BLaER1 treated with 17β-estradiol and CSF1 and Interleukin-3, amounts not matched to agents 10 nM and 100 nM (cell line): ENCODE measurements at regions not wholly inside any gene's neighbourhood (a gene's known extent, or its start where the extent isn't known, plus 50 kb on each side); places are given as distances from the start of the nearest gene placed in this dataset.

Source experiments
- H3K27ac ChIP-seq, 11 experiments: shearing (Covaris generic); formaldehyde crosslinking; 2 replicates each; pipeline ENCODE4 v1.8.1; 2022
- H3K27me3 ChIP-seq, 11 experiments: shearing (Covaris generic); formaldehyde crosslinking; 2 replicates each; pipeline ENCODE4 v1.8.1; 2022
- H3K36me3 ChIP-seq, 11 experiments: shearing (Covaris generic); formaldehyde crosslinking; 2 replicates each; pipeline ENCODE4 v1.8.1; 2022
- H3K4me1 ChIP-seq, 10 experiments: shearing (Covaris generic); formaldehyde crosslinking; 2 replicates each; pipeline ENCODE4 v1.8.1; 2022
- H3K4me2 ChIP-seq, 11 experiments: shearing (Covaris generic); formaldehyde crosslinking; 2 replicates each; pipeline ENCODE4 v1.8.1; 2022
- H3K4me3 ChIP-seq, 10 experiments: shearing (Covaris generic); formaldehyde crosslinking; 2 replicates each; pipeline ENCODE4 v1.8.1; 2022
- H3K9ac ChIP-seq, 11 experiments: shearing (Covaris generic); formaldehyde crosslinking; 2 replicates each; pipeline ENCODE4 v1.8.1; 2022
- H3K9me3 ChIP-seq, 11 experiments: shearing (Covaris generic); formaldehyde crosslinking; replicated peaks in 1 of 11; 2 replicates each; pipeline ENCODE4 v1.8.1; 2022
- H4K20me1 ChIP-seq, 11 experiments: shearing (Covaris generic); formaldehyde crosslinking; 2 replicates each; pipeline ENCODE4 v1.8.1; 2022
- Cebpa-rat ChIP-seq, 11 experiments: shearing (Covaris generic); IDR thresholded peaks; 2 replicates each; pipeline ENCODE4 v1.8.1; 2022

DNA sequence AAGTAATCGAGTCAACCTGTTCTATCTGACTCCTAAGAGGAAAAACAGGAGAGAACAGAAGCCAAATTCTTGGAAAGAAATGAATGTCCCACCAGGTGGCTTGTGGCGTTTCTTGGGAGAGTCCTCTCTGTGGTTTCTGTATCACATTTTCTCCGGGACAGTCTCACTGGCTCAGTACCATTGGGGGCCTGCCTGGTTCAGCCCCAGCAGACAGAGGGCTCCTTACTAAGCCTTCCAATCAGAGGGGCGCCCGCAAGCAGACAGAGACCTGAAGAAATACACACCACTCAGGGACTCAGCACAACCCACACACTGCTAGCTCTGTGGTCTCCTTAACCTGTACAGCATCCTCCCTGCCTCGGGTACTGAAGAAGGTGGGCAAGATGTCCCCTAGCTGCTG, 302.1 kb downstream of the TLE3 start:
- Histone ChIP-seq H3K9ac (no peak overlapping the region), H3K36me3 (no peaks in the 10 kb centered on the region), H4K20me1 (peaks cover 0 to 6% (median 0%) of the 10 kb centered on the region in 11 experiments; a peak in 4 of 22 replicates), H3K27me3 (peaks cover 0 to 7% (median 0%) of the 10 kb centered on the region in 11 experiments; a peak in 2 of 22 replicates), H3K4me3 (no peak overlapping the region), H3K4me1 (peaks cover 0 to 7% (median 0%) of the 10 kb centered on the region in 10 experiments; a peak in 1 of 20 replicates), H3K27ac (no peak overlapping the region), H3K4me2 (no peak overlapping the region), H3K9me3 (peaks cover 0 to 9% (median 5%) of the 10 kb centered on the region in 11 experiments; a peak in 7 of 22 replicates)
- TF ChIP-seq Cebpa-rat (IDR thresholded peaks at IDR 0.05), result no peak

DNA sequence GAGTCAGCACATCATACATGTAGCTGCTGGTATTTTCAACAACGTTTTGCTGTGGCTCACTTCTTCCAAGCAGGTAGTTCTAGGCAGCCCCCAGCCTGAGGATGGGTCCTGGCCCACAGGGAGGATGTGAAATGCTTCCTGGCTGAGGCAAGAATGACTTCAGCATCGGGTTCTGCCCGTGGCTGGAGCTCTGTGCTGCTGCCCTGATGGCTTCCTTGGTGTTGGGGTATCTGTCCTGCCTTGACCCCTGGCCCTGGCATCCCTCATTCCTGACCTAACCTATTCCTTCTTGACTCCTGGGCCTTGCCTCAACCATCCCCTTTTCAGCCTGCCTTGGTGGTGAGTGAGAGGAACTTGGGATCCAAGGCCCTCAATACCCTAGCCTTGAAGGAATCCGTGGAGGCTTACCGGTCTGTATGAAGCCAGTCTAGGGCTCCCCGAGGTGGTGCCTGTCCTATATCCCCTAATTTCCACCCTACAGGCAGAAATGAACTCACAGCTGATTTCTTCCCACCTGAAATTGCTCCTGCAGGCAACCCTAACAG, 300.6 kb downstream of the TLE3 start:
- H3K9ac ChIP-seq, result no peak overlapping the region
- no peak overlapping the region for H3K4me3 ChIP-seq
- no peaks in the 10 kb centered on the region for H3K36me3 ChIP-seq
- TF ChIP-seq Cebpa-rat (IDR thresholded peaks at IDR 0.05), result no peak
- peaks cover 0 to 13% (median 0%) of the 10 kb centered on the region in 11 experiments; a peak in 4 of 22 replicates for H4K20me1 ChIP-seq
- peaks cover 0 to 7% (median 0%) of the 10 kb centered on the region in 10 experiments; a peak in 1 of 20 replicates for H3K4me1 ChIP-seq
- H3K27ac ChIP-seq, result no peak overlapping the region
- H3K27me3 ChIP-seq, result peaks cover 0 to 5% (median 0%) of the 10 kb centered on the region in 11 experiments; a peak in 2 of 22 replicates
- H3K4me2 ChIP-seq, result no peak overlapping the region
- H3K9me3 ChIP-seq, result no peaks in the 10 kb centered on the region

DNA sequence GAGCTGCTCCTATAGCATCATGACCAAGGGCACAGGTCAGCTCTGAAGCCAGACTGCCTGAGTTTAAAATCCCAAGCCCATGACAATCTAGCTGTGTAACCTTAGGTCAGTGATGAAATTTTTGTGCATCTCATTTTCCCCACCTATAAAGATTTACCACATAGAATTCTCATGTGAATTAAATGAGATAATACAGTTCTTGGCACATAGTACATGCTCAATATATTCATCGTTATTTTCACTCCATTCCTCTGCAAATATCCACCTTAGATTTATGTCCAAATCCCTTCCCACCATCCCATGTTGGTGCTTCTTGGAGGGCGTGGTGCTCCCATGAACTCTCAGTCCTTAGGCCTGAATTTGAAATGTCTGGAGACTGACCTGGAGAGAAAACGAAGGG, 300.1 kb downstream of the TLE3 start:
- peaks cover 0 to 13% (median 0%) of the 10 kb centered on the region in 11 experiments; a peak in 4 of 22 replicates for H4K20me1 ChIP-seq
- H3K4me2 ChIP-seq, result no peak overlapping the region
- no peaks in the 10 kb centered on the region for H3K36me3 ChIP-seq
- H3K27ac ChIP-seq, result no peak overlapping the region
- no peak overlapping the region for H3K9ac ChIP-seq
- peaks cover 0 to 7% (median 0%) of the 10 kb centered on the region in 10 experiments; a peak in 1 of 20 replicates for H3K4me1 ChIP-seq
- no peaks in the 10 kb centered on the region for H3K9me3 ChIP-seq
- H3K27me3 ChIP-seq, result peaks cover 0 to 5% (median 0%) of the 10 kb centered on the region in 11 experiments; a peak in 2 of 22 replicates
- TF ChIP-seq Cebpa-rat (IDR thresholded peaks at IDR 0.05), result no peak
- no peak overlapping the region for H3K4me3 ChIP-seq

DNA sequence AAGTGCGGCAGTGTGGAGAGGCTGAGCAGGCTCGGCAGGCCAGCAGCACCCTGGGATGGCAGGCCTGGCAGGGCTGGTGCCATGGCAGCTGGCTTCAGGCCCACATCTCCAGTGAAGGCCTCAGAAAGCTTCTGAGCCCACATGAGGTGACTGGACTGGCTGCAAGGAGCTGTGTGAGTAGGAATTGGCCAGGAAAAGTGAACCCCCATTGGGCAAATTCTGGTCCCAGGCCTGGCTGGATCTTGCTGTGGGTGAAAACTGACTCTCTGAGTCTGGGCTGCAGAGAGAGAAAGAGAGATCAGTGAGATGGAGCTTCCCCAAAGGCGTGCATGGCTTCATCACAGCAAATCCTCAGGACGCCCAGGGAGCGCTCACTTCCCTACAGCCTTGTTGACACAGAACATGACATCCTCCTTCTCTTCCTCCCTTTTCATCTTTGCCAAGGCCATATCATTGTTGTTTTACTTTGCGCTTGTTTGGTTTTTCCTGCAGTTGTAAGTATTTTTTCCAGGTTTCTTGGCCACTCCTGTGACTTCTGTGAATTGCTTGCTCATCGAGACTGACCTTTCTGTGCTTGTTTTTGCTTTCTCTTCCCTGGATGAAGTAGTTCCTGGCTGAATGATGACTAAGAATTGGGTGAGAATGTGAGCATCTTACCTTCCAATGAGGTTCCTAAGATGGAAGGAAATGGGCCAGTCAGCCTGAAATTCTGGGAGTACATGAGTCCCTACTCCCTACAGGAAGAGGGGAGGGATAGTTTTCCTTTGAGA, 299.1 kb downstream of the TLE3 start:
- no peak overlapping the region for H3K4me3 ChIP-seq
- H4K20me1 ChIP-seq, result peaks cover 0 to 13% (median 0%) of the 10 kb centered on the region in 11 experiments; a peak in 4 of 22 replicates
- peaks cover 0 to 5% (median 0%) of the 10 kb centered on the region in 11 experiments; a peak in 2 of 22 replicates for H3K27me3 ChIP-seq
- no peaks in the 10 kb centered on the region for H3K36me3 ChIP-seq
- H3K4me2 ChIP-seq, result peak overlapping the region in 2 of 11 experiments; percentile 24 to 27; a peak in 2 of 22 replicates
- peaks cover 0 to 7% (median 0%) of the 10 kb centered on the region in 10 experiments; a peak in 1 of 20 replicates for H3K4me1 ChIP-seq
- no peak overlapping the region for H3K27ac ChIP-seq
- no peak overlapping the region for H3K9ac ChIP-seq
- H3K9me3 ChIP-seq, result no peaks in the 10 kb centered on the region
- TF ChIP-seq Cebpa-rat (IDR thresholded peaks at IDR 0.05), result no peak

DNA sequence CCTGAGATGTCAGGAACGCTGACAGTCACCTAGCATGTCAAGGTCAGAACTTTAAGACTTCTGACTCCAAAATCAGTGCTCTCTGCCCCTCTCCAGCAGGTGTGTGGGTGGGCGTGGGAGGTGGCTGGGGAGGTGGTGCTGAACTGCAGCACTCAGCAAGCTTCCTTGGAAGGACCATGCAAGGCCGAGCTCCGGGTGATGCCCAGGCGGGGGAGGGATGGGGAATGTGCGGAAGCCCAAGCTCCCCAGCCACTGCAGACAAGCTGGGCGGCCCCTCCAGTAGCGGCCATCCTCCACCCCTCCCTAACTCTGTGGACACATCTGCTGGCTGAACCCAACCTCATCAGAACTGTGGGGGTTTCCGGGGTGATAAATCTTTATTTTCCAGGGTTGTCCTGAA, 296.6 kb downstream of the TLE3 start:
- H3K27me3 ChIP-seq, result peaks cover 0 to 5% (median 0%) of the 10 kb centered on the region in 11 experiments; a peak in 2 of 22 replicates
- H3K4me1 ChIP-seq, result peaks cover 0 to 7% (median 2%) of the 10 kb centered on the region in 10 experiments; a peak in 10 of 20 replicates
- H3K9me3 ChIP-seq, result no peaks in the 10 kb centered on the region
- no peak overlapping the region for H3K4me3 ChIP-seq
- no peak for TF ChIP-seq Cebpa-rat (IDR thresholded peaks at IDR 0.05)
- no peak overlapping the region for H3K9ac ChIP-seq
- no peak overlapping the region for H3K27ac ChIP-seq
- H3K36me3 ChIP-seq, result no peaks in the 10 kb centered on the region
- H4K20me1 ChIP-seq, result peaks cover 0 to 13% (median 0%) of the 10 kb centered on the region in 11 experiments; a peak in 3 of 22 replicates
- H3K4me2 ChIP-seq, result no peak overlapping the region

- peaks cover 0 to 5% (median 0%) of the 10 kb centered on the region in 11 experiments; a peak in 2 of 22 replicates for H3K27me3 ChIP-seq
- no peak overlapping the region for H3K4me3 ChIP-seq
- H3K36me3 ChIP-seq, result no peaks in the 10 kb centered on the region
- H3K9ac ChIP-seq, result no peak overlapping the region
- TF ChIP-seq Cebpa-rat (IDR thresholded peaks at IDR 0.05), result no peak
- peaks cover 0 to 9% (median 7%) of the 10 kb centered on the region in 10 experiments; a peak in 10 of 20 replicates for H3K4me1 ChIP-seq
- H3K27ac ChIP-seq, result no peak overlapping the region
- H4K20me1 ChIP-seq, result peaks cover 0 to 7% (median 0%) of the 10 kb centered on the region in 11 experiments; a peak in 3 of 22 replicates
- H3K9me3 ChIP-seq, result no peaks in the 10 kb centered on the region
- H3K4me2 ChIP-seq, result no peak overlapping the region
These were observed 295.3 kb downstream of the TLE3 start for GRCh38 chr15:69802432-69802831.

- H3K27ac ChIP-seq, result no peak overlapping the region
- peaks cover 0 to 7% (median 0%) of the 10 kb centered on the region in 11 experiments; a peak in 2 of 22 replicates for H4K20me1 ChIP-seq
- no peaks in the 10 kb centered on the region for H3K9me3 ChIP-seq
- H3K9ac ChIP-seq, result no peak overlapping the region
- H3K4me1 ChIP-seq, result peaks cover 0 to 9% (median 7%) of the 10 kb centered on the region in 10 experiments; a peak in 9 of 20 replicates
- H3K4me2 ChIP-seq, result no peak overlapping the region
- no peaks in the 10 kb centered on the region for H3K36me3 ChIP-seq
- H3K4me3 ChIP-seq, result no peak overlapping the region
- TF ChIP-seq Cebpa-rat (IDR thresholded peaks at IDR 0.05), result no peak
- no peaks in the 10 kb centered on the region for H3K27me3 ChIP-seq
These were observed 292.9 kb downstream of the TLE3 start for GRCh38 chr15:69804786-69805185.

GRCh38 chr15:69805248-69805953, 292.3 kb downstream of the TLE3 start:
- Histone ChIP-seq H3K4me2 (no peak overlapping the region), H3K27me3 (no peaks in the 10 kb centered on the region), H3K4me3 (no peak overlapping the region), H4K20me1 (peaks cover 0 to 7% (median 0%) of the 10 kb centered on the region in 11 experiments; a peak in 2 of 22 replicates), H3K4me1 (peaks cover 0 to 9% (median 7%) of the 10 kb centered on the region in 10 experiments; a peak in 9 of 20 replicates), H3K36me3 (no peaks in the 10 kb centered on the region), H3K9me3 (no peaks in the 10 kb centered on the region), H3K9ac (no peak overlapping the region), H3K27ac (no peak overlapping the region)
- TF ChIP-seq Cebpa-rat (IDR thresholded peaks at IDR 0.05), result no peak
